Mucosa of descending colon (tissue), 3 donors: ENCODE measurements at regions not wholly inside any gene's neighbourhood (a gene's known extent, or its start where the extent isn't known, plus 50 kb on each side); places are given as distances from the start of the nearest gene placed in this dataset.
"Not testable (repeated sequence)": the region's sequence is repeated elsewhere in the genome, so short reads cannot be mapped to it uniquely, and the experiment has no call there.

Experiments
- ATAC-seq: fragments of 200-7000 bp; cut with Tn5 transposase; one replicate; pipeline ENCODE4 v1.9.1; 2020; ENCODE audit warnings: mild to moderate bottlenecking, moderate library complexity
- DNase-seq, 3 donors: peaks; one replicate each; pipeline ENCODE4 v3.0.0-alpha.2; 2020
- H3K36me3 ChIP-seq: fragments of 200-600 bp; one replicate; pipeline ENCODE4 v1.8.0; 2021; ENCODE audit warnings: low read depth, mild to moderate bottlenecking
- H3K4me1 ChIP-seq: fragments of 200-600 bp; one replicate; pipeline ENCODE4 v1.8.0; 2021; ENCODE audit warnings: low read depth, mild to moderate bottlenecking
- H3K4me3 ChIP-seq: fragments of 200-600 bp; one replicate; pipeline ENCODE4 v1.8.0; 2021; ENCODE audit warnings: mild to moderate bottlenecking
- H3K9me3 ChIP-seq: fragments of 200-600 bp; one replicate; pipeline ENCODE4 v1.8.0; 2021; ENCODE audit warnings: mild to moderate bottlenecking
- intact Hi-C, 2 donors: fragments of 100-400 bp; cut with DNase I in 1 of 2; cut with micrococcal nuclease in 1 of 2; formaldehyde crosslinking; loops; one replicate each; pipeline versions ENCODE4 v1.11.0 to v1.11.1; 2022; cut with DNase I, micrococcal nuclease
- TF ChIP-seq, protein P1 (sequence below): fragments of 200-600 bp; IDR thresholded peaks from one replicate; pipeline ENCODE4 v1.8.0; 2022; ENCODE audit warnings: antibody characterized with exemption, mild to moderate bottlenecking
- donor health status: DM: no; HTN: no; CAD: no; lungs with moderate emphysema.
- donor health status: DM: no; HTN: no; CAD: no.
- donor health status: DM: no; HTN: yes; CAD: no.

DNA sequence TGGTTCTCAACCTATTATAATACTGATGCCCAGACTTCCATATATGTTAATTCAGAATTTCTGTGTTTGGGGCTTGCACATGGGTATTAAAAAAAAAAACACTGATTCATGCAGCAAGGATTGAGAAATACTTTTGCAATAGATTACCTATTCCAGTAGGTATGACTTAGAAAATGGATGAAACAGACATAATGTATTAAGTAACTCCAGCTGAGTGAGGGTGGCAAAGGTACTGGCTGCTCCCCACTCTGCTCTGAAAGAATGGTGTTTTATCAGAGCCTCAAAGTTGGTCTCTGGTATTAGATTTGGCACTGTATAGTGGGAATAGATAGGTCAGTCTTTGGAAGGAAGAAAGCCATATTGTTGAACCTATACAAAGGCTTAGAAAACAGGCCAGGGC, 234.3 kb upstream of the FOLH1 start:
- no peaks in the 10 kb centered on the region for H3K4me1 ChIP-seq
- H3K9me3 ChIP-seq, result peaks cover 9% of the 10 kb centered on the region
- H3K36me3 ChIP-seq, result no peaks in the 10 kb centered on the region
- TF ChIP-seq, protein P1, sequence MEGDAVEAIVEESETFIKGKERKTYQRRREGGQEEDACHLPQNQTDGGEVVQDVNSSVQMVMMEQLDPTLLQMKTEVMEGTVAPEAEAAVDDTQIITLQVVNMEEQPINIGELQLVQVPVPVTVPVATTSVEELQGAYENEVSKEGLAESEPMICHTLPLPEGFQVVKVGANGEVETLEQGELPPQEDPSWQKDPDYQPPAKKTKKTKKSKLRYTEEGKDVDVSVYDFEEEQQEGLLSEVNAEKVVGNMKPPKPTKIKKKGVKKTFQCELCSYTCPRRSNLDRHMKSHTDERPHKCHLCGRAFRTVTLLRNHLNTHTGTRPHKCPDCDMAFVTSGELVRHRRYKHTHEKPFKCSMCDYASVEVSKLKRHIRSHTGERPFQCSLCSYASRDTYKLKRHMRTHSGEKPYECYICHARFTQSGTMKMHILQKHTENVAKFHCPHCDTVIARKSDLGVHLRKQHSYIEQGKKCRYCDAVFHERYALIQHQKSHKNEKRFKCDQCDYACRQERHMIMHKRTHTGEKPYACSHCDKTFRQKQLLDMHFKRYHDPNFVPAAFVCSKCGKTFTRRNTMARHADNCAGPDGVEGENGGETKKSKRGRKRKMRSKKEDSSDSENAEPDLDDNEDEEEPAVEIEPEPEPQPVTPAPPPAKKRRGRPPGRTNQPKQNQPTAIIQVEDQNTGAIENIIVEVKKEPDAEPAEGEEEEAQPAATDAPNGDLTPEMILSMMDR, result no peak
- no peak overlapping the region for H3K4me3 ChIP-seq
- DNase-seq, result no peak
- intact Hi-C loops, result no loop called here
- ATAC-seq, result no peak

DNA sequence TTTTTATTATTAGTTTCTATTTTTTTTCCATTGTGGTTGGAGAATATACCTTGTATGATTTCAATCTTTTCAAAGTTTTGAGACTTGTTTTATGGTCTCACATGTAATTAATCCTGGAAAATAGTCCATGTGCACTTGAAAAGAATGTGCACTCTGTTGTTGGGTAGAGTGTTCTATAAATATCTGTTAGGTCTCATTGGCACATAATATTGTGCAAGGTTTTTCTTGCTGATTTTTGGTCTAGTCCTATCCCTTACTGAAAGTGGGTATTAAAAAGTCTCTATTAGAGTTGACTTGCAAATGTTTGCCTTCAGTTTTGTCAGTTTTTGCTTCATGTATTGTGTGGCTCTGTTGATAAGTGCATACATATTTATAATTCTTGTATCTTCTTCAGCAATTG, 231.5 kb upstream of the FOLH1 start:
- H3K36me3 ChIP-seq, ATAC-seq, intact Hi-C loops, DNase-seq, H3K4me3 ChIP-seq, H3K4me1 ChIP-seq, H3K9me3 ChIP-seq: not testable (repeated sequence)

DNA sequence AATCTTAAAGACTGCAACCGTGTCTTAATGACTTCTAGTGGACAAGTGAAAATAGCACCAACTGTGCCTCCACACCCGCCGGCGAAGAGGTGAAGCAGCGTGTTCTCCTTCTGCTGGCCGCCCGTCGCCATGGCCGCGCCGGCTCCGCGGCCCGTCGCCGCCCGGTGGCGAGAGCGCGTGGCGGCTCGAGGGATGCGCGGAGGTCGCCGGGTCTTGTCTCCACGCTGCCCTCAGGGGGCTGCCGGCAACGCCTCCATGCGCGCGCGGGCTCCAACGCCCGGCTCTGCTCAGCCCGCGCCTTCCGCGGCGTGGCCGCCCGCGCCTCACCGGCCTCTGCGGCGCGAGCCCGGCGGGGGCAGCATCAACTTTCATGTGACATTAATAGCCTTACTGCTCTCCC, 225.9 kb upstream of the FOLH1 start:
- H3K36me3 ChIP-seq, intact Hi-C loops, H3K4me3 ChIP-seq, H3K4me1 ChIP-seq, DNase-seq, ATAC-seq, H3K9me3 ChIP-seq: not testable (repeated sequence)

DNA sequence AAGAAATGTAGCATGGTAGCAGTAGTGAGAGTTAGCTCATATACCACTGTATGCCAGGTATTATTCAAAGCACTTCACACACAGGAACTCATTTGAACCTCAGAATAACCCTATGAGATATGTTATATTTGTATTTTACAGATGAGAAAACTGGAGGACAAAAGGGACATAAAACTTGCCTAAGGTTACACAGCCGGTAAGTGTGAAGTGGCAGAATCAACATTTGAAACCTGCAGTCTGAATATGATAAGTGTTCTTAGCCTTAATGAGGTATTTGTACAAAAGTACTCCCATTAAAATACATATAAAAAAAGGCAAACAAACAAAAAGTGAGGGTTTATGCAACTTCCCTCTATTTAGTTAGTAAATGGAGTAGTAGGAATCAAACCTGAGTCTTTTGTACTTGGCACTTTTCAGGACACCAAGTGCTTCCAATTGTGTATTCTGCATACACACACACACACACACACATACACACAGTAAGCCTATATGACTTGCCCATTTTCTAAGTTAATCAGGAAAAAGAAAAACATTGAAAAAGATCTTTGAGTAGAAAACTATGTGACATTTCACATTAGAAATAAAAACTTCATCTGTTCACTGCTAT, 223.9 kb upstream of the FOLH1 start:
- Histone ChIP-seq H3K36me3 (no peaks in the 10 kb centered on the region), H3K4me1 (no peaks in the 10 kb centered on the region), H3K9me3 (peaks cover 10% of the 10 kb centered on the region), H3K4me3 (no peak overlapping the region)
- intact Hi-C loops, result no loop called here
- DNase-seq, result no peak
- TF ChIP-seq, protein P1, result no peak
- ATAC-seq, result no peak

DNA sequence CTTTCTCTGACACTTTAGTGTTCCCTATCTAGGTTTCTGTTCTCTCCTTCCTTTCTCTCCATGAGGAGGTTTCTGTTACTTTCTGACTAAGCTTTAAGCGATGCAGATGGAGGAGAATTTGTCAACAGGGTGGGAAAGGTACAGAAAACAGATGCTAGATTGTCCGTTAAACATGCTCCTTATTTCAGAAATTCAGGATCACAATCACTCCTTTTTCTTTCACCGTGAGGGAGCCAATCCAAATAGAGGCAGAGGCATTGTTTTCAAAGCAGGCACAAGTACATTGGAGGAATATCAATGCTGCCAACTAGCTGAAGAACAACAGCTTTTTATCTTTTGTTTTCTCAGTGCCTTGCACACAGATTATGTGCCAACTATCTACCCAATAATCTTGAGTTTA, 215.7 kb upstream of the FOLH1 start:
- H3K9me3 ChIP-seq, result peaks cover 29% of the 10 kb centered on the region
- H3K4me3 ChIP-seq, result no peak overlapping the region
- H3K4me1 ChIP-seq, result no peaks in the 10 kb centered on the region
- intact Hi-C loops, result no loop called here
- no peak for DNase-seq
- TF ChIP-seq, protein P1, result no peak
- no peak for ATAC-seq
- H3K36me3 ChIP-seq, result no peaks in the 10 kb centered on the region

DNA sequence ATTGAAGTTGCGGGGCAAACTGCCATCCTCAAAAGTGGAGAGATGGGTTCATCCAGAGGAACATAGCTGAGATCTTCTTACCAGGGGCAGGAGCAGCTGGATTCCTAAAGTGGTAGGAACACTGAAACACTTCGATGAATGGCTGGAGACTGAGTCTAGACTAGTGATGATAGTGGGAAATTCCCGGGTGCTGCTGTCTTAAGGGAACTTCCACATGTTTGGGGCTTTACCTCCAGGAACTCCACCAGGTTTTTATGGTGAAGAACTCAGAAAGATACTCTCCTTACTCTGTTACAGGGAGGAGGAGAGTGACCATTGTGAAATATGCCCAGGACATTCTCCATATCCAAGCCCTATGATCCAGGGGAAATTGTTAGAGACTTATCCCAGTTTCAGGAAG, 210.5 kb upstream of the FOLH1 start:
- H3K4me1 ChIP-seq, ATAC-seq, DNase-seq, H3K36me3 ChIP-seq, intact Hi-C loops, H3K4me3 ChIP-seq: not testable (repeated sequence)
- peaks cover 16% of the 10 kb centered on the region for H3K9me3 ChIP-seq

DNA sequence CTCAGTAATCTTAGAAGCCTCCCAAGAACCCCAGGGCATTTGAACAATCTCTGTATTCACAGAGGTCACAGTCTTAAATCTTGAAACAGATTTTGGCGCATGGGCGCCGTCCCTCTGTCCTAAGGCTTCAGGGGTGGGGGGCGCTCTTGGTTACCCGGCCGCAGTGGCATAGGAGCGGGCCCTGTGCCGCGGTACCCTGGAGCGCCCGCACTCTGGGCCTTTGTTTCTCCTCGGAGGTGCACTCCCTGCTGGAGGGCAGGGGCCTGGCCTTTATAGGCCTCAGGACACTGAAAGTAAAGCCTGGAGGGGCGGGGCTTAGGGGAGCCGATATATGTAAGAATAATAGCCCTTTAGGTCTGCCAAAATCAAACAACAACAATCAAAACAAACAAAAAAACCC, 197.3 kb upstream of the FOLH1 start:
- peak in 1 of 3 donors; percentile 43 for DNase-seq
- ATAC-seq, result no peak
- H3K4me1 ChIP-seq, result no peaks in the 10 kb centered on the region
- intact Hi-C loops, result no loop called here
- TF ChIP-seq, protein P1, result no peak
- H3K4me3 ChIP-seq, result no peak overlapping the region
- no peaks in the 10 kb centered on the region for H3K9me3 ChIP-seq
- H3K36me3 ChIP-seq, result no peaks in the 10 kb centered on the region

DNA sequence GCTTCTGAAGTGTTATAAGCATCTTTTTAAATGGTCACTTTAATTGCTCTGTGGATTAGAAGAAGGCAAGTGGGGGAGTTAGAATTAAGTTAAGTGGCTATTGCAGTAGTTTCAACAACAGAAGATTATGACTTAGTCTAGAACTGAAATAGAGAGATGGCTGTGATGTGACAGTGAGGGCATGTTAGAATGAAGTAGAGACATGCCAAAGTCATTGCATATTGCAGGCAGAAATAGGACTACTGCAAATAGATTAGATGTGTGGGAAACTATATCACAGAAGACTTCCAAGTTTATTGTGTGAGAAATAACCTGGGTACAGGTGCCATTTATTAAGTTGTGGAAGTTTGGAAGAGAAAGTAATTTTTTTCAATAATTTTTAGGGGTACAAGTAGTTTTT, 187.4 kb upstream of the FOLH1 start:
- H3K4me3 ChIP-seq, DNase-seq, ATAC-seq, intact Hi-C loops, H3K9me3 ChIP-seq, H3K4me1 ChIP-seq, H3K36me3 ChIP-seq: not testable (repeated sequence)

DNA sequence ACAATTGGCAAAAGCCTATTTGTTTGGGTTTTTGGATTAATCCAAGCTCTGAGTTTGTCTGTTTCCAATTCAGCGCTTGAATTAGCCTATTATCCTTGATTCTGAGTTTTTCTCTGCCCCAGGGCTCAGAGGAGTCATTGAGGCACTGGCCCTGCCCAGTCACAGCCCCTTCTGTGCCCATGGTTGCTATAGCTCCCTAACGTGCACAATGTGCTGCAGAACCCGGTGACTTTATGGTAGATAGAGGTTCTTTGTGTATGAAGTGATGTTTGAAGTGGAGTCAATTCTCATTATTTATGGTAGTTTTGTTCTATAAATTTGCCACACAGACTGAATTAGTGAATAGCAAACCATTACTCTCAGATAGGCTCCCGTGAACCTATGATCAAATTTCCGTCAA, 182.0 kb upstream of the FOLH1 start:
- H3K4me1 ChIP-seq, H3K36me3 ChIP-seq, DNase-seq: not testable (repeated sequence)

DNA sequence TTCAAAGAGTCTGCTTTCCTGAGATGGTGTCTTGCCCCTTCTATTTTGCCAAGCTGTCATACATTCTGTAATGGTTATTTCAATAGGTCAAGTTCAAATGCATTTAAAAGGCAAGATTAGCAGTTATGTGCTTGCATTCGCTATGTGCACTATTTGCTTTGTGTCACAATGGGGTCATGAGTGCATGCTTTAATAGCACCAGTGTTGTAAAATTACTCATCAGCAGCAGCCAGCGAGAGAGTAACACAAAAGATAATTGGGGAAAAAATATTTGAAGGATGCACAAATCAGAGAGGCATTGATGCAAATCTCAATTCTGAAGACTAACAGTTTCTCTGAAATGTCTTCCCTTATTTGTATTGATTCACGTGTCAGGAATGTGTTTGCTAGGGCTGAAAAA, 180.7 kb upstream of the FOLH1 start:
- H3K4me3 ChIP-seq, H3K4me1 ChIP-seq, DNase-seq, H3K9me3 ChIP-seq, H3K36me3 ChIP-seq, intact Hi-C loops, ATAC-seq: not testable (repeated sequence)

More for the DNA sequence above, 182.0 kb upstream of the FOLH1 start:
- H3K4me3 ChIP-seq, intact Hi-C loops, ATAC-seq, H3K9me3 ChIP-seq: not testable (repeated sequence)

DNA sequence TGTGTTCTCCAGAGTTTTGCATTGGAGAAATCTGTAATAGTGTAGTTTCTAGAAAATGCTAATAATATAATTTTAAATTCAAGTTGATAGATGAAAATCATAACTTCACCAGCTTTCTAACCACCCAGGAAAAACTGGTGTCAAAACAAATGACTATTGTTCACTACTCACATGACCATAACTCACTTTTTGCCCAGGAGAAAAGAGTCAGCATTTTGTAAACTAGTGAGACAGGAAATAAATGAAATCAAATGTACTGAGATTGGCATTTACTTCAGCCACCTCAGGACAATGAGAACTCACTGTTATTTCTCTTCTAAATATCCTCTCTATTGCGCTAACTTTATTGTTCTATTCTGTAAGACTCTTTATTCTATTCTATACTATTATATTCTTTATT, 176.0 kb upstream of the FOLH1 start:
- ATAC-seq, result not testable (repeated sequence)

More for the DNA sequence above, 176.0 kb upstream of the FOLH1 start:
- H3K4me1 ChIP-seq, DNase-seq, H3K9me3 ChIP-seq, intact Hi-C loops, H3K36me3 ChIP-seq, H3K4me3 ChIP-seq: not testable (repeated sequence)
